DMS153 treated with DMSO at 0.1 percent for 48 hours (cell line): ENCODE measurements at regions not wholly inside any gene's neighbourhood (a gene's known extent, or its start where the extent isn't known, plus 50 kb on each side); places are given as distances from the start of the nearest gene placed in this dataset.

Experiments used
- DNase-seq: peaks from one replicate; lab custom pipeline; 2025; ENCODE audit not compliant: unreplicated experiment; lab: John Stamatoyannopoulos, UW

GRCh38 chr18:30929718-30930117, 112.8 kb downstream of the DSC3 start:
- DNase-seq = no peak

GRCh38 chr18:30929065-30929464, 113.5 kb downstream of the DSC3 start:
- DNase-seq = no peak

GRCh38 chr18:30927517-30928075, 114.9 kb downstream of the DSC3 start:
- no peak for DNase-seq

GRCh38 chr18:30927042-30927441, 115.5 kb downstream of the DSC3 start:
- DNase-seq = no peak

GRCh38 chr18:30925795-30926194, 116.7 kb downstream of the DSC3 start:
- no peak for DNase-seq

GRCh38 chr18:30920757-30921156, 121.8 kb downstream of the DSC3 start:
- no peak for DNase-seq

- no peak for DNase-seq
These were observed 122.2 kb downstream of the DSC3 start for GRCh38 chr18:30920351-30920750.

- DNase-seq = no peak
These were observed 124.9 kb downstream of the DSC3 start for GRCh38 chr18:30917651-30918050.

- DNase-seq = no peak
These were observed 127.1 kb downstream of the DSC3 start for GRCh38 chr18:30915336-30915988.

- no peak for DNase-seq
These were observed 134.2 kb downstream of the DSC3 start for GRCh38 chr18:30908381-30908780.

GRCh38 chr18:30903566-30903965, 139.0 kb downstream of the DSC3 start:
- DNase-seq = no peak

GRCh38 chr18:30889519-30890301, 152.8 kb downstream of the DSC3 start:
- peak; percentile 10 for DNase-seq

GRCh38 chr18:30888344-30888743, 154.2 kb downstream of the DSC3 start:
- DNase-seq = no peak

GRCh38 chr18:30886998-30887397, 155.5 kb downstream of the DSC3 start:
- no peak for DNase-seq

- DNase-seq = no peak
These were observed 172.1 kb downstream of the DSC3 start for GRCh38 chr18:30870466-30870865.

GRCh38 chr18:30862900-30863299, 179.6 kb downstream of the DSC3 start:
- DNase-seq = no peak

GRCh38 chr18:30860741-30861140, 181.8 kb downstream of the DSC3 start:
- no peak for DNase-seq

- DNase-seq = no peak
These were observed 183.5 kb downstream of the DSC3 start for GRCh38 chr18:30859036-30859435.

GRCh38 chr18:30858560-30858959, 184.0 kb downstream of the DSC3 start:
- no peak for DNase-seq

- no peak for DNase-seq
These were observed 186.8 kb downstream of the DSC3 start for GRCh38 chr18:30855762-30856161.

GRCh38 chr18:30852980-30853379, 189.6 kb downstream of the DSC3 start:
- no peak for DNase-seq

- DNase-seq = no peak
These were observed 190.0 kb downstream of the DSC3 start for GRCh38 chr18:30852541-30852940.
